ENCODE measurements at regions not wholly inside any gene's neighbourhood (a gene's known extent, or its start where the extent isn't known, plus 50 kb on each side); places are given as distances from the start of the nearest gene placed in this dataset.

GRCh38 chr6:16049168-16049567 lies 79.7 kb upstream of the MYLIP start:
- TF ChIP-seq, protein P1, sequence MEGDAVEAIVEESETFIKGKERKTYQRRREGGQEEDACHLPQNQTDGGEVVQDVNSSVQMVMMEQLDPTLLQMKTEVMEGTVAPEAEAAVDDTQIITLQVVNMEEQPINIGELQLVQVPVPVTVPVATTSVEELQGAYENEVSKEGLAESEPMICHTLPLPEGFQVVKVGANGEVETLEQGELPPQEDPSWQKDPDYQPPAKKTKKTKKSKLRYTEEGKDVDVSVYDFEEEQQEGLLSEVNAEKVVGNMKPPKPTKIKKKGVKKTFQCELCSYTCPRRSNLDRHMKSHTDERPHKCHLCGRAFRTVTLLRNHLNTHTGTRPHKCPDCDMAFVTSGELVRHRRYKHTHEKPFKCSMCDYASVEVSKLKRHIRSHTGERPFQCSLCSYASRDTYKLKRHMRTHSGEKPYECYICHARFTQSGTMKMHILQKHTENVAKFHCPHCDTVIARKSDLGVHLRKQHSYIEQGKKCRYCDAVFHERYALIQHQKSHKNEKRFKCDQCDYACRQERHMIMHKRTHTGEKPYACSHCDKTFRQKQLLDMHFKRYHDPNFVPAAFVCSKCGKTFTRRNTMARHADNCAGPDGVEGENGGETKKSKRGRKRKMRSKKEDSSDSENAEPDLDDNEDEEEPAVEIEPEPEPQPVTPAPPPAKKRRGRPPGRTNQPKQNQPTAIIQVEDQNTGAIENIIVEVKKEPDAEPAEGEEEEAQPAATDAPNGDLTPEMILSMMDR (IDR thresholded peaks at IDR 0.05; ENCODE audit: insufficient read depth, low read length) = no peak
- TF ChIP-seq POLR2AphosphoS5 (IDR thresholded peaks at IDR 0.05; ENCODE audit: low read depth) = no peak
- no peak for TF ChIP-seq SPI1 (IDR thresholded peaks at IDR 0.05; ENCODE audit: borderline replicate concordance, low read depth)
- no peak for TF ChIP-seq GABPA (IDR thresholded peaks at IDR 0.05; ENCODE audit: low read depth)
- TF ChIP-seq, protein P2, sequence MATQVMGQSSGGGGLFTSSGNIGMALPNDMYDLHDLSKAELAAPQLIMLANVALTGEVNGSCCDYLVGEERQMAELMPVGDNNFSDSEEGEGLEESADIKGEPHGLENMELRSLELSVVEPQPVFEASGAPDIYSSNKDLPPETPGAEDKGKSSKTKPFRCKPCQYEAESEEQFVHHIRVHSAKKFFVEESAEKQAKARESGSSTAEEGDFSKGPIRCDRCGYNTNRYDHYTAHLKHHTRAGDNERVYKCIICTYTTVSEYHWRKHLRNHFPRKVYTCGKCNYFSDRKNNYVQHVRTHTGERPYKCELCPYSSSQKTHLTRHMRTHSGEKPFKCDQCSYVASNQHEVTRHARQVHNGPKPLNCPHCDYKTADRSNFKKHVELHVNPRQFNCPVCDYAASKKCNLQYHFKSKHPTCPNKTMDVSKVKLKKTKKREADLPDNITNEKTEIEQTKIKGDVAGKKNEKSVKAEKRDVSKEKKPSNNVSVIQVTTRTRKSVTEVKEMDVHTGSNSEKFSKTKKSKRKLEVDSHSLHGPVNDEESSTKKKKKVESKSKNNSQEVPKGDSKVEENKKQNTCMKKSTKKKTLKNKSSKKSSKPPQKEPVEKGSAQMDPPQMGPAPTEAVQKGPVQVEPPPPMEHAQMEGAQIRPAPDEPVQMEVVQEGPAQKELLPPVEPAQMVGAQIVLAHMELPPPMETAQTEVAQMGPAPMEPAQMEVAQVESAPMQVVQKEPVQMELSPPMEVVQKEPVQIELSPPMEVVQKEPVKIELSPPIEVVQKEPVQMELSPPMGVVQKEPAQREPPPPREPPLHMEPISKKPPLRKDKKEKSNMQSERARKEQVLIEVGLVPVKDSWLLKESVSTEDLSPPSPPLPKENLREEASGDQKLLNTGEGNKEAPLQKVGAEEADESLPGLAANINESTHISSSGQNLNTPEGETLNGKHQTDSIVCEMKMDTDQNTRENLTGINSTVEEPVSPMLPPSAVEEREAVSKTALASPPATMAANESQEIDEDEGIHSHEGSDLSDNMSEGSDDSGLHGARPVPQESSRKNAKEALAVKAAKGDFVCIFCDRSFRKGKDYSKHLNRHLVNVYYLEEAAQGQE (IDR thresholded peaks at IDR 0.05; ENCODE audit: insufficient replicate concordance, low read depth) = no peak

Measured in HL-60 (cell line).